ENCODE measurements at regions not wholly inside any gene's neighbourhood (a gene's known extent, or its start where the extent isn't known, plus 50 kb on each side); places are given as distances from the start of the nearest gene placed in this dataset.
"Not testable (repeated sequence)": the region's sequence is repeated elsewhere in the genome, so short reads cannot be mapped to it uniquely, and the experiment has no call there.

- DNase-seq = no peak
These were observed 138.9 kb downstream of the HMX1 start for GRCh38 chr4:8732681-8733243.

GRCh38 chr4:8732092-8732491, 139.5 kb downstream of the CPZ start:
- DNase-seq = no peak

- no peak for DNase-seq
These were observed 138.8 kb downstream of the CPZ start for GRCh38 chr4:8731364-8731763.

GRCh38 chr4:8730681-8731080, 138.1 kb downstream of the CPZ start:
- no peak for DNase-seq

- DNase-seq = no peak
These were observed 137.6 kb downstream of the CPZ start for GRCh38 chr4:8730159-8730558.

GRCh38 chr4:8729408-8730149, 137.0 kb downstream of the CPZ start:
- DNase-seq = no peak

- DNase-seq = peak; percentile 57
These were observed 136.2 kb downstream of the CPZ start for GRCh38 chr4:8728536-8729407.

- DNase-seq = peak; percentile 1 to 24
These were observed 135.3 kb downstream of the CPZ start for GRCh38 chr4:8727546-8728510.

- DNase-seq = no peak
These were observed 134.6 kb downstream of the CPZ start for GRCh38 chr4:8727131-8727530.

GRCh38 chr4:8726344-8726851, 133.8 kb downstream of the CPZ start:
- DNase-seq = peak; percentile 67 to 72

GRCh38 chr4:8725845-8726244, 133.3 kb downstream of the CPZ start:
- DNase-seq = no peak

GRCh38 chr4:8725071-8725841, 132.7 kb downstream of the CPZ start:
- DNase-seq = peak; percentile 15 to 20

- no peak for DNase-seq
These were observed 132.0 kb downstream of the CPZ start for GRCh38 chr4:8724436-8725070.

- DNase-seq = no peak
These were observed 130.8 kb downstream of the CPZ start for GRCh38 chr4:8723222-8723980.

- DNase-seq = no peak
These were observed 130.0 kb downstream of the CPZ start for GRCh38 chr4:8722556-8722955.

- no peak for DNase-seq
These were observed 129.1 kb downstream of the CPZ start for GRCh38 chr4:8721621-8722020.

GRCh38 chr4:8719421-8719820, 126.9 kb downstream of the CPZ start:
- DNase-seq = no peak

GRCh38 chr4:8717470-8717869, 124.9 kb downstream of the CPZ start:
- not testable (repeated sequence) for DNase-seq

GRCh38 chr4:8710946-8711345, 118.4 kb downstream of the CPZ start:
- no peak for DNase-seq

GRCh38 chr4:8710416-8710815, 117.9 kb downstream of the CPZ start:
- no peak for DNase-seq

Data from SHP77 (cell line).